ENCODE measurements at regions not wholly inside any gene's neighbourhood (a gene's known extent, or its start where the extent isn't known, plus 50 kb on each side); places are given as distances from the start of the nearest gene placed in this dataset.

- ATAC-seq (ENCODE audit: low read depth), result no peak; the same call in 1 of the 2 replicates
- CTCF ChIA-PET, result interaction anchor here (0.6 kb wide), 1 partner anchor 119 kb away, joined by 3 read pairs; no protein-coding TSS in a partner anchor
These were observed 80.6 kb upstream of the ENPP6 start for GRCh38 chr4:184298254-184298653.

More at GRCh38 chr4:184298254-184298653, 80.6 kb upstream of the ENPP6 start:
- Histone ChIP-seq H2BK120ac (ENCODE audit: low read depth, low read length) (no peak overlapping the region), H3K4me1 (ENCODE audit: control insufficient read depth, insufficient read depth, low read length) (no peaks in the 10 kb centered on the region), H3K9ac (ENCODE audit: low read depth, low read length) (no peak overlapping the region), H3K56ac (ENCODE audit: extremely low read depth, insufficient read depth, low read length) (no peak overlapping the region), H4K91ac (ENCODE audit: insufficient read depth, low read depth, low read length) (no peak overlapping the region), H3K23ac (ENCODE audit: low read depth, low read length) (no peak overlapping the region), H2BK5ac (ENCODE audit: low read depth, low read length, poor library complexity, severe bottlenecking) (no peak overlapping the region), H4K8ac (ENCODE audit: low read depth in 2 of 2, low read length in 2 of 2) (no peak overlapping the region), H3K27me3 (ENCODE audit: control insufficient read depth, insufficient read depth, low read length) (no peaks in the 10 kb centered on the region), H4K20me1 (ENCODE audit: insufficient read depth, low read length) (no peaks in the 10 kb centered on the region), H2AK5ac (ENCODE audit: low read depth, low read length) (no peak overlapping the region), H2AFZ (replicated peaks; ENCODE audit: low read length, poor library complexity) (peak overlapping the region; percentile 5), H3K14ac (replicated peaks; ENCODE audit: low read depth, low read length) (no peak overlapping the region), H2BK15ac (ENCODE audit: low read depth, low read length) (no peak overlapping the region), H3K9me1 (ENCODE audit: insufficient read depth, low read length) (no peaks in the 10 kb centered on the region), H2AK9ac (replicated peaks; ENCODE audit: low read depth, low read length, poor library complexity) (no peak overlapping the region), H3K18ac (ENCODE audit: low read depth, low read length) (no peak overlapping the region), H3K36me3 (ENCODE audit: control insufficient read depth, insufficient read depth, low read length) (no peaks in the 10 kb centered on the region), H3K9me3 (ENCODE audit: control insufficient read depth, insufficient read depth, low read length) (peaks cover 4% of the 10 kb centered on the region), H3K4me2 (ENCODE audit: low read depth, low read length) (no peak overlapping the region), H3K4ac (ENCODE audit: low read depth, low read length) (no peak overlapping the region), H4K5ac (ENCODE audit: low read depth, low read length) (no peak overlapping the region), H3K79me1 (ENCODE audit: low read depth in 1 of 2, low read length in 2 of 2) (no peaks in the 10 kb centered on the region), H2BK20ac (ENCODE audit: low read depth, low read length) (no peak overlapping the region), H3K27ac (ENCODE audit: insufficient read depth, low read length) (no peak overlapping the region), H3K4me3 (ENCODE audit: insufficient read depth, low read depth, low read length) (no peak overlapping the region)
- intact Hi-C loops (cut with micrococcal nuclease), result no loop called here
- DNase-seq, result no peak
- BruUV-seq (replicated peaks), result no TSS peak
- POLR2A ChIA-PET (ENCODE audit: unreplicated experiment), result no interaction called here
- in situ Hi-C loops (cut with MboI; ENCODE audit: low sequenced_read_pairs), result no loop called here
- 90% methylated on average over 2 of the region's 3 CpGs; no CpG with 5 or more reads in 1 of the 2 experiments for WGBS, 2 experiments (ENCODE audit: extremely low coverage in 2 of 2, insufficient read length in 1 of 2)
- TF ChIP-seq MAFK (IDR thresholded peaks at IDR 0.05; ENCODE audit: low read depth, low read length) (no peak), CEBPB (IDR thresholded peaks at IDR 0.05; ENCODE audit: low read depth, low read length) (no peak)
- dilution Hi-C loops (cut with HindIII; ENCODE audit: low sequenced_read_pairs, unreplicated experiment), result no loop called here

Measured in IMR-90 (cell line).